Vagina (tissue), 2 donors: ENCODE measurements at regions not wholly inside any gene's neighbourhood (a gene's known extent, or its start where the extent isn't known, plus 50 kb on each side); places are given as distances from the start of the nearest gene placed in this dataset.

Source experiments
- POLR2A ChIP-seq, 2 donors: fragments of 450-650 bp; IDR thresholded peaks; one replicate each; pipeline ENCODE4 v1.6.1; 2017; ENCODE audit warnings: antibody characterized with exemption in 2 of 2, mild to moderate bottlenecking in 2 of 2, moderate library complexity in 2 of 2
- POLR2AphosphoS5 ChIP-seq, 2 donors: sonication (generic); formaldehyde crosslinking; IDR thresholded peaks; one replicate each; pipeline ENCODE4 v1.9.0; 2017; ENCODE audit warnings: antibody characterized with exemption in 2 of 2, mild to moderate bottlenecking in 2 of 2, low read depth in 1 of 2; ENCODE audit not compliant: insufficient read depth in 1 of 2
- TF ChIP-seq, protein P1 (sequence below), 3 experiments: fragments of 450-650 bp in 2 of 3; fragments of 200-600 bp in 1 of 3; sonication (generic) in 1 of 3; IDR thresholded peaks; one replicate each; pipeline ENCODE4 v1.5.1; 2017 to 2019; ENCODE audit warnings: antibody characterized with exemption in 3 of 3, mild to moderate bottlenecking in 2 of 3, moderate library complexity in 2 of 3

- TF ChIP-seq, protein P1, sequence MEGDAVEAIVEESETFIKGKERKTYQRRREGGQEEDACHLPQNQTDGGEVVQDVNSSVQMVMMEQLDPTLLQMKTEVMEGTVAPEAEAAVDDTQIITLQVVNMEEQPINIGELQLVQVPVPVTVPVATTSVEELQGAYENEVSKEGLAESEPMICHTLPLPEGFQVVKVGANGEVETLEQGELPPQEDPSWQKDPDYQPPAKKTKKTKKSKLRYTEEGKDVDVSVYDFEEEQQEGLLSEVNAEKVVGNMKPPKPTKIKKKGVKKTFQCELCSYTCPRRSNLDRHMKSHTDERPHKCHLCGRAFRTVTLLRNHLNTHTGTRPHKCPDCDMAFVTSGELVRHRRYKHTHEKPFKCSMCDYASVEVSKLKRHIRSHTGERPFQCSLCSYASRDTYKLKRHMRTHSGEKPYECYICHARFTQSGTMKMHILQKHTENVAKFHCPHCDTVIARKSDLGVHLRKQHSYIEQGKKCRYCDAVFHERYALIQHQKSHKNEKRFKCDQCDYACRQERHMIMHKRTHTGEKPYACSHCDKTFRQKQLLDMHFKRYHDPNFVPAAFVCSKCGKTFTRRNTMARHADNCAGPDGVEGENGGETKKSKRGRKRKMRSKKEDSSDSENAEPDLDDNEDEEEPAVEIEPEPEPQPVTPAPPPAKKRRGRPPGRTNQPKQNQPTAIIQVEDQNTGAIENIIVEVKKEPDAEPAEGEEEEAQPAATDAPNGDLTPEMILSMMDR (IDR thresholded peaks at IDR 0.05) = no peak
- TF ChIP-seq POLR2A (IDR thresholded peaks at IDR 0.05) = no peak
- no peak for TF ChIP-seq POLR2AphosphoS5 (IDR thresholded peaks at IDR 0.05; ENCODE audit: insufficient read depth in 1 of 2, low read depth in 1 of 2)
These were observed 166.4 kb upstream of the CITED2 start for GRCh38 chr6:139540894-139541293.
